ENCODE measurements at regions not wholly inside any gene's neighbourhood (a gene's known extent, or its start where the extent isn't known, plus 50 kb on each side); places are given as distances from the start of the nearest gene placed in this dataset.

DNA sequence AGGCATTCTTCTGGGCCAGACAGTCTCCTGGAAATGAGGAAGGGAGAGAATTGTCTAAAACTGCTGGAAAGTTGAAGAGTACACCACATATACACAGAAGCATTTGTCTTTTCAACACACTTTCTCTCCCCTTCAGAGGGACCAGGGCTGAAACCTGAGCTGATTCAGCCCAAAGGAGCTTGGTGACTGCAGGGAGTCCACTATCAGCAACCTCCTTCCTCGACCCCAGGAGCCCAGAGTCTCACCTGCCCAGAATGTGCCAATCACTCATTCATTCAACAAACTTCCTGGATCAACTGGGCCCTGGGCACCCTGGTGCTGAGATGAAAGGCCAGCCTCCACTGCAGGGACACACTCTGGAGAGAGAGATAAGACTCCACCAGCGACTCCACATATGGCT lies 128.9 kb upstream of the VSTM2B start (continued):
- no peak for TF ChIP-seq TCF7 (CRISPR knock-in tag; IDR thresholded peaks at IDR 0.05; ENCODE audit: low read depth)
- TF ChIP-seq NFYB (CRISPR knock-in tag; conservative IDR thresholded peaks at IDR 0.05; ENCODE audit: low read depth): no peak
- no peak for TF ChIP-seq JUN (CRISPR knock-in tag; IDR thresholded peaks at IDR 0.05)
- TF ChIP-seq FOXP1 (CRISPR knock-in tag; IDR thresholded peaks at IDR 0.05; ENCODE audit: borderline replicate concordance): no peak
- no peak for TF ChIP-seq USF2 (CRISPR knock-in tag; IDR thresholded peaks at IDR 0.05)
- TF ChIP-seq ZBTB21 (CRISPR knock-in tag; IDR thresholded peaks at IDR 0.05; ENCODE audit: borderline replicate concordance): no peak

- peaks cover 11% of the 10 kb centered on the region; the same call in 1 of the 2 replicates for H3K27me3 Mint-ChIP-seq (ENCODE audit: low read depth)
- no peak overlapping the region for H3K27ac Mint-ChIP-seq
- ATAC-seq (no peak), DNase-seq (ENCODE audit: low spot score) (no peak)
- H3K4me1 Mint-ChIP-seq: peaks cover 32% of the 10 kb centered on the region
- H3K4me3 Mint-ChIP-seq: no peak overlapping the region
- H3K9me3 Mint-ChIP-seq: no peaks in the 10 kb centered on the region
- H3K36me3 Mint-ChIP-seq: no peaks in the 10 kb centered on the region
- POLR2A ChIA-PET: no interaction called here
- CTCF ChIA-PET: interaction anchor here (1.4 kb wide), 1 partner anchor 126 kb away, joined by 3 read pairs; no protein-coding TSS in a partner anchor
- TF ChIP-seq NFE2L1 (CRISPR knock-in tag; IDR thresholded peaks at IDR 0.05) (no peak), ESRRA (CRISPR knock-in tag; IDR thresholded peaks at IDR 0.05; ENCODE audit: borderline replicate concordance) (no peak), FOXP4 (CRISPR knock-in tag; IDR thresholded peaks at IDR 0.05) (no peak), NFATC4 (CRISPR knock-in tag; IDR thresholded peaks at IDR 0.05) (no peak), HMGA2 (CRISPR knock-in tag; IDR thresholded peaks at IDR 0.05) (no peak), SMAD3 (CRISPR knock-in tag; IDR thresholded peaks at IDR 0.05; ENCODE audit: borderline replicate concordance) (no peak), ATF1 (CRISPR knock-in tag; IDR thresholded peaks at IDR 0.05) (no peak), RELA (CRISPR knock-in tag; IDR thresholded peaks at IDR 0.05; ENCODE audit: borderline replicate concordance) (no peak), AR (CRISPR knock-in tag; IDR thresholded peaks at IDR 0.05) (no peak), CREB1 (CRISPR knock-in tag; IDR thresholded peaks at IDR 0.05) (no peak), MLX (CRISPR knock-in tag; IDR thresholded peaks at IDR 0.05) (no peak)
- TF ChIP-seq, protein P1, sequence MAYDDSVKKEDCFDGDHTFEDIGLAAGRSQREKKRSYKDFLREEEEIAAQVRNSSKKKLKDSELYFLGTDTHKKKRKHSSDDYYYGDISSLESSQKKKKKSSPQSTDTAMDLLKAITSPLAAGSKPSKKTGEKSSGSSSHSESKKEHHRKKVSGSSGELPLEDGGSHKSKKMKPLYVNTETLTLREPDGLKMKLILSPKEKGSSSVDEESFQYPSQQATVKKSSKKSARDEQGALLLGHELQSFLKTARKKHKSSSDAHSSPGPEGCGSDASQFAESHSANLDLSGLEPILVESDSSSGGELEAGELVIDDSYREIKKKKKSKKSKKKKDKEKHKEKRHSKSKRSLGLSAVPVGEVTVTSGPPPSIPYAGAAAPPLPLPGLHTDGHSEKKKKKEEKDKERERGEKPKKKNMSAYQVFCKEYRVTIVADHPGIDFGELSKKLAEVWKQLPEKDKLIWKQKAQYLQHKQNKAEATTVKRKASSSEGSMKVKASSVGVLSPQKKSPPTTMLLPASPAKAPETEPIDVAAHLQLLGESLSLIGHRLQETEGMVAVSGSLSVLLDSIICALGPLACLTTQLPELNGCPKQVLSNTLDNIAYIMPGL (CRISPR knock-in tag; IDR thresholded peaks at IDR 0.05): no peak
Measured at GRCh38 chr19:29397748-29398147, 128.0 kb upstream of the VSTM2B start.

All from WTC11 (cell line).